Parathyroid adenoma (tissue), 2 donors: ENCODE measurements at regions not wholly inside any gene's neighbourhood (a gene's known extent, or its start where the extent isn't known, plus 50 kb on each side); places are given as distances from the start of the nearest gene placed in this dataset.
"Not testable (repeated sequence)": the region's sequence is repeated elsewhere in the genome, so short reads cannot be mapped to it uniquely, and the experiment has no call there.

Source experiments
- H2AFZ ChIP-seq: fragments of 300-600 bp; sonication (generic); one replicate; pipeline ENCODE4 v1.7.0; 2017; ENCODE audit warnings: antibody characterized with exemption, mild to moderate bottlenecking
- H3K27ac ChIP-seq: fragments of 300-600 bp; sonication (generic); one replicate; pipeline ENCODE4 v1.7.0; 2017
- H3K27me3 ChIP-seq: fragments of 300-600 bp; sonication (generic); one replicate; pipeline ENCODE4 v1.7.0; 2017; ENCODE audit warnings: low read length; ENCODE audit not compliant: control insufficient read depth, insufficient read depth
- H3K36me3 ChIP-seq: fragments of 300-600 bp; sonication (generic); one replicate; pipeline ENCODE4 v1.7.0; 2017; ENCODE audit warnings: low read length; ENCODE audit not compliant: control insufficient read depth, insufficient read depth
- H3K4me1 ChIP-seq: fragments of 300-600 bp; sonication (generic); one replicate; pipeline ENCODE4 v1.7.0; 2017; ENCODE audit warnings: control low read depth
- H3K4me2 ChIP-seq: fragments of 300-600 bp; sonication (generic); one replicate; pipeline ENCODE4 v1.7.0; 2017; ENCODE audit warnings: low read length
- H3K4me3 ChIP-seq: fragments of 300-600 bp; sonication (generic); one replicate; pipeline ENCODE4 v1.7.0; 2017; ENCODE audit warnings: low read depth, low read length
- H3K79me2 ChIP-seq: fragments of 300-600 bp; sonication (generic); one replicate; pipeline ENCODE4 v1.7.0; 2017; ENCODE audit warnings: control low read depth
- H3K9ac ChIP-seq: fragments of 300-600 bp; sonication (generic); one replicate; pipeline ENCODE4 v1.7.0; 2017; ENCODE audit warnings: mild to moderate bottlenecking
- H3K9me3 ChIP-seq: fragments of 300-600 bp; sonication (generic); one replicate; pipeline ENCODE4 v1.7.0; 2017; ENCODE audit warnings: low read length; ENCODE audit not compliant: control insufficient read depth
- TF ChIP-seq, protein P1 (sequence below): fragments of 300-600 bp; sonication (generic); IDR thresholded peaks from one replicate; pipeline ENCODE4 v1.7.0; 2017; ENCODE audit warnings: antibody characterized with exemption, mild to moderate bottlenecking
- donor health status: primary hyperparathyroidism.

DNA sequence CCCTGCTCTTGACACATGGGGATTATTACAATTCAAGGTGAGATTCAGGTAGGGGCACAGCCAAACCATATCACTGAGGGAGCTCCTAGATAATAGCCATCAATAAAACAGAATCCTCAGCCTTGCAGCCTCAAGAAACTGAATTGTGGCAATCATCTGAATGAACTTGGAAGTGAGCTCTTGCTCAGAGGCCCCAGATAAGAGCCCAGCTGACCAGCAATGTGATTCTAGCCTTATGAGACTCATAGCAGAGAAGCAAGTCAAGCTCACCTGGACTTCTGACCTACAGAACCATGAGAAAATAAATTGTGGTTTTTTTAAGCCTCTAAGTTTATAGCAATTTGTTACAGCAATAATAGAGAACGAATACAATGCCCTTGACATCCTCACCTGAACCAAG lies 302.5 kb downstream of the LTN1 start:
- no peaks in the 10 kb centered on the region for H3K79me2 ChIP-seq
- no peaks in the 10 kb centered on the region for H3K9me3 ChIP-seq
- H3K27me3 ChIP-seq = no peaks in the 10 kb centered on the region
- H3K4me2 ChIP-seq = no peak overlapping the region
- no peaks in the 10 kb centered on the region for H3K36me3 ChIP-seq
- no peak overlapping the region for H3K9ac ChIP-seq
- H3K27ac ChIP-seq = no peak overlapping the region
- no peaks in the 10 kb centered on the region for H3K4me1 ChIP-seq
- no peak overlapping the region for H3K4me3 ChIP-seq
- no peak overlapping the region for H2AFZ ChIP-seq
- TF ChIP-seq, protein P1, sequence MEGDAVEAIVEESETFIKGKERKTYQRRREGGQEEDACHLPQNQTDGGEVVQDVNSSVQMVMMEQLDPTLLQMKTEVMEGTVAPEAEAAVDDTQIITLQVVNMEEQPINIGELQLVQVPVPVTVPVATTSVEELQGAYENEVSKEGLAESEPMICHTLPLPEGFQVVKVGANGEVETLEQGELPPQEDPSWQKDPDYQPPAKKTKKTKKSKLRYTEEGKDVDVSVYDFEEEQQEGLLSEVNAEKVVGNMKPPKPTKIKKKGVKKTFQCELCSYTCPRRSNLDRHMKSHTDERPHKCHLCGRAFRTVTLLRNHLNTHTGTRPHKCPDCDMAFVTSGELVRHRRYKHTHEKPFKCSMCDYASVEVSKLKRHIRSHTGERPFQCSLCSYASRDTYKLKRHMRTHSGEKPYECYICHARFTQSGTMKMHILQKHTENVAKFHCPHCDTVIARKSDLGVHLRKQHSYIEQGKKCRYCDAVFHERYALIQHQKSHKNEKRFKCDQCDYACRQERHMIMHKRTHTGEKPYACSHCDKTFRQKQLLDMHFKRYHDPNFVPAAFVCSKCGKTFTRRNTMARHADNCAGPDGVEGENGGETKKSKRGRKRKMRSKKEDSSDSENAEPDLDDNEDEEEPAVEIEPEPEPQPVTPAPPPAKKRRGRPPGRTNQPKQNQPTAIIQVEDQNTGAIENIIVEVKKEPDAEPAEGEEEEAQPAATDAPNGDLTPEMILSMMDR = no peak

DNA sequence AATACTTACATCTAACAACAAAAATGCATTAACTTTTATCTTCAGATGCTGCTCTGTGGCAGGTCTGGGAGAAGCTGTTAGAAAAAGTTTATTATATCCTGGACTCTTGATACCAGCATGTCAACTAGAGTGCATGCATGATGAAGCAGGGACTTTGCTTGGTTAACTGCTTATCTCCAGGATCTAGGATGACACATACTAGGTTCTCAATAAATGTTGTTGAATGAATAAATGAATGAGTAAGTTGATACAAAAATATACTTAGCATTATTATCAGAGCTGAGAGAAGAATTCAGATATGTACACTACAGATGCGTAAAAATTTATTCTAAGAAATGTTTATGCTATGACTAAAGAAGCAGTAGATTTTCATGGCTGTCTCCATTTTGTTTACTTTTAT lies 304.3 kb downstream of the LTN1 start:
- Histone ChIP-seq H3K36me3 (no peaks in the 10 kb centered on the region), H2AFZ (no peak overlapping the region), H3K9me3 (no peaks in the 10 kb centered on the region), H3K27ac (no peak overlapping the region), H3K9ac (no peak overlapping the region), H3K27me3 (no peaks in the 10 kb centered on the region), H3K4me2 (no peak overlapping the region), H3K4me1 (no peaks in the 10 kb centered on the region), H3K79me2 (no peaks in the 10 kb centered on the region), H3K4me3 (no peak overlapping the region)
- TF ChIP-seq, protein P1 = no peak

DNA sequence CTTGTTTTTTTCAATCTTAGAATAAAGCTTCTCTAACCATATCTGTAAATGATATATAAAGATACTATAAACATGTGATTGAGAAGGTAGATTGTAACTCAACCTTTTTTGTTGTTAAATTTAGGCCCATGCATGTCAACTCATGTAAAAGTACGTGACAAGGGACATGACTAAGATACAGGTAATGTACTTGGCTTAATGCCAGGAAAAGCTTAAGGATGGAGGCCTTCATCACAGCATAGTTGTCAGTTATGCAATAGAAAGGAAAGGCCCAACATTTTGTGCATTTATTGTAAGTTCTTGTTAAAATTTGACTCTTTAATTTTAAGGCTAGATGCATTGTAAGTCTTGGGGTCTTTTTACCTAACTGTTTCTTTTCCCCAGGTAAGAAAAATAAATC lies 305.1 kb downstream of the LTN1 start:
- TF ChIP-seq, protein P1 = no peak
- Histone ChIP-seq H3K4me1 (no peaks in the 10 kb centered on the region), H3K4me3 (no peak overlapping the region)

DNA sequence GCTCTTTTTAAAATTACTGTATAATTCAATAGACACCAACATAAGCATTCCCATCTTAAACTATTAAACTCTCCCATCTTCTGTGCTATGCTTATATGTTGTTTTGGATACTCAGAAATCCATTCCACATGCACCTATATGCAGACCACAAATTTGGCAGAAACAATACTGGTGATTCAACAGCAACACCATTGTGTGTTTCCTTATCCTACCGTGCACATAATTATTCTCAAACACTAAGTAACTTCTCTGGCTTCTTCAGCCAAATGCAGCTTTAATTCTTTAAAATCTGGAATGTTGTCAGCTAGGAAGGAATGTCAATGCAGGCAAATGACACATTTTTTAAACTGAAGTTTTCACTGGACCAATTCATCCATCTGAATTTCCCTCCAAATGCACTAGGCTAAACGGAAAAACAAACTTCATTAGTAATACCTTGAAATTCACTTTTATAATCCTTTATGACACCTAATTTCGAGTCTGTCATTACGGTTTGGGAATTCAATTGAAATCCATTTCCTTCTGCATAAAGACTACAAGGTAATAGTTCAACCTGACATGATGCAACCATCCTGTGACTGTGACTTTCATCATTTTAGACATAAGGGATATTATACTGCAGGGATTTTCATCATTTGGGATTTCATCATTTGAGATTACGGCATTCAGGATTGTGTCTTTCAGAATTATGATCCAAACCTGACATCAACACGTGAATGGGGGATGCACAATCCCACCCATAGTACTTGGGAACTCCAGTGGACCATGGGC lies 308.5 kb downstream of the LTN1 start:
- Histone ChIP-seq H3K4me1 (no peaks in the 10 kb centered on the region), H3K4me2 (no peak overlapping the region), H3K4me3 (no peak overlapping the region), H3K36me3 (no peaks in the 10 kb centered on the region), H2AFZ (no peak overlapping the region), H3K79me2 (no peaks in the 10 kb centered on the region), H3K9ac (no peak overlapping the region), H3K27ac (no peak overlapping the region), H3K27me3 (no peaks in the 10 kb centered on the region), H3K9me3 (no peaks in the 10 kb centered on the region)
- TF ChIP-seq, protein P1 = no peak

More for the DNA sequence above, 305.1 kb downstream of the LTN1 start:
- Histone ChIP-seq H2AFZ (no peak overlapping the region), H3K79me2 (no peaks in the 10 kb centered on the region), H3K9ac (no peak overlapping the region), H3K36me3 (no peaks in the 10 kb centered on the region), H3K4me2 (no peak overlapping the region), H3K9me3 (no peaks in the 10 kb centered on the region), H3K27ac (no peak overlapping the region), H3K27me3 (no peaks in the 10 kb centered on the region)

DNA sequence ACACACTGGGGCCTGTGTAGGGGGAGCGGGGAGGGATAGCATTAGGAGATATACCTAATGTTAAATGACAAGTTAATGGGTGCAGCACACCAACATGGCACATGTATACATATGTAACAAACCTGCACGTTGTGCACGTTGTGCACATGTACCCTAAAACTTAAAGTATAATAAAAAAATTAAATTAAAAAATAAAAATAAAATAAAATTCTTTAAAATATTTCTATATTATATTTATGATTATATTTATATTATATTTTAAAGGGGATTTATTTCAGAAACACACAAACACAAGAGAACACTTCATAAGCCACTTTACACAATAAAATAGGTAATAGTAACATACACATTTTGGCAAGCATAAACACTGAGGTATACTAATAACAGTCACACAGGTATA lies 309.8 kb downstream of the LTN1 start:
- not testable (repeated sequence) for H3K79me2 ChIP-seq, H2AFZ ChIP-seq, H3K4me1 ChIP-seq, H3K4me2 ChIP-seq, H3K9ac ChIP-seq, H3K36me3 ChIP-seq, H3K4me3 ChIP-seq, H3K27me3 ChIP-seq, H3K9me3 ChIP-seq, H3K27ac ChIP-seq

DNA sequence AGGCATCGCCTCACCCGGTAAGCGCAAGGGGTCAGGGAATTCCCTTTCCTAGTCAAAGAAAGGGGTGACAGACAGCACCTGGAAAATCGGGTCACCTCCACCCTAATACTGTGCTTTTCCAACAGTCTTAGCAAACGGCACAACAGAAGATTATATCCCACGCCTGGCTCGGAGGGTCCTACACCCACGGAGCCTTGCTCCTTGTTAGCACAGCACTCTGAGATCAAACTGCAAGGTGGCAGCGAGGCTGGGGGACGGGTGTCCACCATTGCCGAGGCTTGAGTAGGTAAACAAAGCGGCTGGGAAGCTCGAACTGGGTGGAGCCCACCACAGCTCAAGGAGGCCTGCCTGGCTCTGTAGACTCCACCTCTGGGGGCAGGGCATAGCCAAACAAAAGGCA lies 315.6 kb downstream of the LTN1 start:
- H3K4me1 ChIP-seq, H3K9ac ChIP-seq, H3K27me3 ChIP-seq, H3K27ac ChIP-seq, H3K4me3 ChIP-seq, H3K36me3 ChIP-seq, H3K4me2 ChIP-seq, H3K79me2 ChIP-seq, H2AFZ ChIP-seq, H3K9me3 ChIP-seq: not testable (repeated sequence)
